Myocyte (in vitro differentiated cells): ENCODE measurements at regions not wholly inside any gene's neighbourhood (a gene's known extent, or its start where the extent isn't known, plus 50 kb on each side); places are given as distances from the start of the nearest gene placed in this dataset.

Experiments used
- DNase-seq: peaks from one replicate; pipeline ENCODE4 v3.0.0-alpha.2; 2012; ENCODE audit warnings: low read depth

- no peak for DNase-seq
Observed at GRCh38 chr9:126151686-126152134, 174.9 kb upstream of the MVB12B start.

- DNase-seq, result no peak
Observed at GRCh38 chr9:126152622-126153362, 173.8 kb upstream of the MVB12B start.

- no peak for DNase-seq
Observed at GRCh38 chr9:126153382-126153781, 173.2 kb upstream of the MVB12B start.

- DNase-seq, result no peak
Observed at GRCh38 chr9:126154182-126154827, 172.3 kb upstream of the MVB12B start.

- no peak for DNase-seq
Observed at GRCh38 chr9:126154869-126155268, 171.8 kb upstream of the MVB12B start.

GRCh38 chr9:126155756-126156664 lies 170.6 kb upstream of the MVB12B start:
- DNase-seq, result no peak

- no peak for DNase-seq
Observed at GRCh38 chr9:126156898-126157297, 169.7 kb upstream of the MVB12B start.

GRCh38 chr9:126157423-126157822 lies 169.2 kb upstream of the MVB12B start:
- DNase-seq, result no peak

- DNase-seq, result no peak
Observed at GRCh38 chr9:126157826-126158587, 168.6 kb upstream of the MVB12B start.

- no peak for DNase-seq
Observed at GRCh38 chr9:126158588-126159429, 167.8 kb upstream of the MVB12B start.

- DNase-seq, result no peak
Observed at GRCh38 chr9:126159430-126160060, 167.1 kb upstream of the MVB12B start.

- DNase-seq, result peak; percentile 6
Observed at GRCh38 chr9:126160067-126160853, 166.4 kb upstream of the MVB12B start.

GRCh38 chr9:126160854-126161329 lies 165.7 kb upstream of the MVB12B start:
- DNase-seq, result no peak

GRCh38 chr9:126162611-126163381 lies 163.8 kb upstream of the MVB12B start:
- DNase-seq, result no peak

GRCh38 chr9:126164796-126165525 lies 161.7 kb upstream of the MVB12B start:
- DNase-seq, result no peak

GRCh38 chr9:126165755-126166154 lies 160.9 kb upstream of the MVB12B start:
- DNase-seq, result no peak

- DNase-seq, result no peak
Observed at GRCh38 chr9:126166291-126166690, 160.3 kb upstream of the MVB12B start.
